GM18868 (cell line): ENCODE measurements at regions not wholly inside any gene's neighbourhood (a gene's known extent, or its start where the extent isn't known, plus 50 kb on each side); places are given as distances from the start of the nearest gene placed in this dataset.

ENCODE experiments used
- ATAC-seq: cut with Tn5 transposase; IDR thresholded peaks from one replicate; pipeline ENCODE4 v1.9.1; 2021; ENCODE audit warnings: mild to moderate bottlenecking, moderate library complexity; ENCODE audit not compliant: unreplicated experiment

- no peak for ATAC-seq
Measured at GRCh38 chr18:38116716-38117115, 551.1 kb upstream of the CELF4 start.

- no peak for ATAC-seq
Measured at GRCh38 chr18:38115201-38115600, 549.6 kb upstream of the CELF4 start.

GRCh38 chr18:38087538-38087937 is 521.9 kb upstream of the CELF4 start:
- no peak for ATAC-seq

DNA sequence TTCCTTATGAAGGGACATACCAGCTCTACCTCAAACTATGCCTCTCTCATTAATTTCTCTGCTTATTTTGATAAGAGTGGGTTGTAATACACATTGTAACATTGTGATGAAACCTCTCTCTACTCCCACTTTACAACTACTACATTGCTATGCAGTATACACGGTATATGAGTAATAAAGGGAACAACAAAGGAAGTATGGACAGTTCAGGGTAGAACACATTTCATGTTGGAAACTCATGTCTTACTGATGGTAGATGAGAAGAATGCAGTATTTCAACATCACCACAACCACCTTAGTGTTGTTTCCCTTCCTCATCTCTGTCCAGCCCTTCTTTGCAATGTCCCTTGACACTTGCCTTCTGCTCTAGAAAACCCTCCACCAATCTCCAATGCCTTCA is 515.9 kb upstream of the CELF4 start:
- ATAC-seq, result no peak

DNA sequence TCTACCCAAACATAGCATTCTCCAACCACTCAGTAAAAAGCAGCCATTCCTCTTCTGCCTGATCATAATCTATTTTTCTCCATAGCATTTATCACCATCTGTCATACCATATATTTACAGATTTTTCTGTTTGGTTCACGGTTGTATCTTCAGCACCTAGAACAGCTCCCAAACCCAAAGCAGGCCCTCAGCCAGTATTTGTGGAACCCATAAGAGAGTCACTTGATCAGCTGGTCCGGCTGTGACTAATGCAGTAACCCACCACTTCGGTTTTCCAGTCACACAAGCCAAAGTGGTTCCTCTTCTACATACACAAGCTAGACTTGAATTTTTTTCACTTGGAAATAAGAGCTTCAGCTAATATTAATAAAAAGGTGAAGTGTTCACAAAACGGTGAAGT is 511.6 kb upstream of the CELF4 start:
- ATAC-seq, result no peak

DNA sequence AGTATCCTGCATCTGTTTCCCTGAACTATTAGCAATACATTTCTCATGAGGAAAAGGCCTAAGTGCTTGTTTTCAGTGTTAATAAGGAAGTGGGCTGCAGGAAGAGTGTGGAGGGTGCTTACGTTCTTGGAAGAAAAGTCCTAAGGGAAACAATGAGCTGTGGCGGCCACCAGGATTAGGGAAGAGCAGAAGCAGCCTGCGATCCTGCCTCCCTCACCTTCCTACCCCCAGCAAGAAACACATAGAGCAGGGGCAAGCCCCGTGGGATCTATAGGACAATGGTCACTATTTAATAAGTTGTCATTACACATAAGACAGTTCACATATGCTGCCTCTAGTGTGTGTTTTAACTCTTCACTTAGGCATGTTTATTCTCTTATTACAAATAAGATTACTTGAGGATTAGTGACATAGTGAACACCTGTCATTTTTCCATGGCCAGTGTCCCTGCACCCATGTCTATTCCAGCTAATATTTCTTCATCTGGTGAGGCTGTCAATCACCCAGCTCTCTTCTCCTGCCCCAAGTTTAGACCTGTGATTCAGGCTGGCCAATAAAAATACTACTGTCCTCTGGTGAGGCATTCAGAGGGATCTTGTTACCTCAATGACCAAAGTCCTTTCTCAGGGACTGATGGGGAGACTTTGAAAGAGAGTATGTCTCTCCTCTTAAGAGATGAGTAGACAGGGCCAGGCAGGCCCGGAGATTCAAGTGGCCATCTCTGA is 510.9 kb upstream of the CELF4 start:
- no peak for ATAC-seq

GRCh38 chr18:38074298-38074876 is 508.8 kb upstream of the CELF4 start:
- ATAC-seq, result no peak

GRCh38 chr18:38067821-38068220 is 502.2 kb upstream of the CELF4 start:
- ATAC-seq, result no peak

DNA sequence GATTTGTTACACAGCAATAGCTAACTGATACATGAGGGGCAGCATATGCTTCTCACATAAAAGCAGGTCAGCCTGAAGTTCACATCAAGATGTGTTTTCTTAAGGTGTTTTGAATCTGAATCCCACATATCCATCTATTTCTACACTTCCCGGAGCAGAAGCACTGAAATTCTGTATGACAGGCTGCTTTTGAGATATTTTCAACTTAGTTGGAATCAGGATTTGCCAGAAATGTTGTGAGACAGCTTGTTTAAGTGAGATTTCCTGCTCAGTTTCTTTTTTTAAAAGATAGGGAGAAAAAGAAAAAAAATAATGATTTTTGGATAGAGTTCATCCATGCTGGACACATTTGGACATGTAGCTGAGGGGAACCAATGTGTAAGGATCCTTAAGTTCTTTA is 501.5 kb upstream of the CELF4 start:
- ATAC-seq, result no peak

DNA sequence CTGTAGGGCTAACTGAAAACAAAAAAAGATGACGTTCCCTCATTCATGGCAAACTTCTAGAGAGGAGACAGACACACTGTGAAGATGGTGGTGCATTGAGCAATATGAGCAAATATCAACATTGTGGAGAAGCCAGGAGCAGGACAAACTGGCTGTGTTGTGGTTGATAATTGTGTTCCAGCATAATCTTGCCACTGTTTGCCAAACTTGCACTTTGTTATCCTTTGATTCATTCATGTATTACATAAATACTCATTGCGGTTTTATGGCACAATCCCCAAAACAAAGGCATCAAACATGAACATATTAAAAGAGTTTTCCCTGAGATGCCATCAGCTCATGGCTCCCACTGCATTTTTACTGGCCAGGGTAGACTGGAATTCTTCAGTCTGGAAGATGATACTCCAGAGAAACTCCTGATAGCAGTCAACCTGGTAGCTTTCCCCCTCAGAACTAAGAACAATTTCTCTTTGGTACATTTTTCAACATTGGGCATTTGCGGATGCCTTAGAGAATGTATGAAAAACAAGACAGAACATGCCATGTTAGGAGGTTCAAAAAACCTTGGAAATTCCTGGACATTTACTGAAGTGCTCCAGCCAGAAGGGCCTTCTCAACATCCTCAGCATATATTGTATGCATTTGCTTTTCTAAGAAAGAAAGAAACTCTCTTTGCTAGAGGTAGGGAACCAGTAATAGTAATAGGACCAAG is 487.4 kb upstream of the CELF4 start:
- ATAC-seq, result no peak

- no peak for ATAC-seq
Measured at GRCh38 chr18:38047820-38048219, 482.2 kb upstream of the CELF4 start.

- no peak for ATAC-seq
Measured at GRCh38 chr18:38046651-38047050, 481.1 kb upstream of the CELF4 start.

DNA sequence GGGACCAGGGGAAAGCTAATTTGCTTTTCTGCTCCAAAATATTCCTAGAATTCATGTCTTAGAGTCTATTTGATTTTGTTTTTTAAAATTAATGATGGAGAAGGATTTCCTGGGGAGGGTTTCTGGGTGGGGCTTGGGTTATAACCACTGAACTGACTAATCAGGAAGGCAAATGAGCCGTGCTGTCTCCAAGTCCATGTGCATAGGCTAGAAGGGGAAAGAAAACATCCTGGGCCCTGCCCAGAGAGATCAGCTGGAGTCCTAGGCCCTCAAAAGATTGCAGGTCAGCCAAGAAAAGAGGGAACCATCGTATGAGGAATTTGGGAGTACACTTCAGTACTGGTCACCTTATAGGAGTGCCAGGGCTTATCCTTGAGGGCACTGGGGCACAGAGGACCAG is 480.2 kb upstream of the CELF4 start:
- ATAC-seq, result no peak

GRCh38 chr18:38042211-38042890 is 476.8 kb upstream of the CELF4 start:
- ATAC-seq, result no peak

- no peak for ATAC-seq
Measured at GRCh38 chr18:38038242-38038641, 472.6 kb upstream of the CELF4 start.

DNA sequence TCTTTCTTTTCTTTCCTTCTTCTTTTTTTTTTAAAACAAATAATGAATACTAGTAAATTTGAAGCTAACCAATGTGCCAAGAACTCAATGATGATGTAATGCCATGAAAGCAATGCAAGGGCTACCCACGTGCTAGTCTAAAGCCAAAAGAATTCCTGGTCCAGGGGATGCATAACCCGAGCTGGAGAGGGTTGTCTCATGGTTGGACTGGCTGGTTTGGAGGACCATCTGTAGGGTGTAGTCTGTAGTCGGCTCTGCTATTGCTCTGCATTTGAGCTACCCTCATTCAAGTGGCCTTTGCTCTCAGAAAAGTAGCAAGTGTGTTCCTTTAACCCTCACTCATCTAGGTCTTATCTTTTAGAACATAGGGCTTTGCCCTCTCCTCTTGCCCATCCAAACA is 469.6 kb upstream of the CELF4 start:
- ATAC-seq, result no peak

DNA sequence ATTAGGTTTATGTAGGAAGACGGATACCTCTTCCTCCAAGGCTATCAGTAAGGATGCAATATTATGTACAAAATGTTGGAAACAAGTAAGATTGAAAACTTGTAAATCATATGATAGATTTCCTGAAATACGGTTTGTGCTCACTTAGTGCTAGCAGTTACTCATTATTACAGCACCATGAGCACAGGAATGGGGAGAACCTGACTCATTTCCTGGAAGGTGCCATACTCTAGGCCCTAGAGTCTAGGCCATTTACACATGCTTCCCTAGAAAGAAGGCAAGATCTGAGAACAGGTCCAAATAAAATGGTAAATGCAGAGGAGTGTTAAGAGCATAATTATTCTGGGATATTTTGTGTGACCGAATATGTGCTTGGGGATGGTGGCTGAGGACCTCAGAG is 467.7 kb upstream of the CELF4 start:
- no peak for ATAC-seq

- no peak for ATAC-seq
Measured at GRCh38 chr18:38032516-38032915, 466.9 kb upstream of the CELF4 start.

DNA sequence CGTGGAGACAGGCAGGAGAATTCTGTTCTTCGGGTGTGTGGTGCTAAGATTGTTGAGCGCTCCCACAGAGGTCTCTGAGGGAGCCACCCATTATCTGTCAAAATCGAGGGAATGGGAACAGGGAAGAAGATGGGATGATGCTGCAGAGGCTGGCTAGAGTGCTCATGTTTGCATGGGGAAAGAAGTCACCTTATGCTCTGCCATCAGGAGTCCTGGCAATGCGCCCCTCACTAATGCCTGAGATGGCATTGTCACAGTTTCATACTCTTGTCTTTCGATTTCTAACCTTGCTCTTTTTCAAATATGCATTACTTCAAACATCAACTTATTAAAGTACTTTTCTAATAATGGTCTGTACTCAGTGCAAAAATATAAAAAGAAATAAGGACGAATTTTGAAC is 463.3 kb upstream of the CELF4 start:
- no peak for ATAC-seq

- ATAC-seq, result no peak
Measured at GRCh38 chr18:38025433-38026038, 459.9 kb upstream of the CELF4 start.

- no peak for ATAC-seq
Measured at GRCh38 chr18:38023871-38024270, 458.3 kb upstream of the CELF4 start.
